ENCODE measurements at regions not wholly inside any gene's neighbourhood (a gene's known extent, or its start where the extent isn't known, plus 50 kb on each side); places are given as distances from the start of the nearest gene placed in this dataset.

DNA sequence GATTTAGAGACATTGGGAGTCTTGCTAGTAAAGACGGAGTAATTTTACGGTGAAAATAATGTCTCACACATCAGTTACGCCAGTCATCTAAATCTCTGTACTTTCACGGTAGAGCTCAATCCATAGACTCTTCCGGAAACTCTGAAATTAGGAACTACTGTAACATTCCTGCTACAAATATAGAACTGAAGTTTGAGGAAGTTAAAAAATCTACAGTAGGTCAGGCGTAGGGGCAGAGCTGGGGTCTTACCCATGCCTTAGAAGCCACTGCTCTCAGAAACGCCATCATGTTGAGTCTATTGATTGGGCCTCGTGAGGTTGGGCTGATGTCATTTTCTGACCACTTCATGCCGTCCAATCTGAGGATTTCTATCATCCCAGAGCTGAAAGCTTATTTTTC, 1029.8 kb upstream of the TMEM132C start:
- ATAC-seq (no peak), DNase-seq (no peak)
- Mint-ChIP-seq H3K27me3 (peaks cover under 1% of the 10 kb centered on the region), H3K27ac (no peak overlapping the region), H3K9me3 (no peaks in the 10 kb centered on the region), H3K4me3 (no peak overlapping the region), H3K4me1 (no peaks in the 10 kb centered on the region)

DNA sequence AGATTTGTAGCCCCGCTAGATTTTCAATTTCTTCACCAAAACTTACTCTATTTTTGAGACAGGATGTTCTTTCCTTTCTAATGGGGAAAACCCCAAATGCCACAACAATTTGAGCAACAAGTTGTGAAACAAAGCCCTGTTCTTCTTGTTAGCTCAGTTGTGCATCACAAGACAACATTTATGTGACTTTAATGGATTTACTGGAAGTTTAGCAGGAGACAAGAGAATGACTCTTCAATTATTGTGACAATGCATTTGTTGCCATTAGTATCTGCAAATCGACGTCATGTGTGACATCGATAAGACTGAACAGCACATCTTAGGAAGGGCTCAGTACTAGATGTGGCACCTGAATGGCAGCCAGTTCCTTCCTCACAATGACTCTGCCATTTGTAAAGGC, 1028.9 kb upstream of the TMEM132C start:
- ATAC-seq = no peak
- Mint-ChIP-seq H3K27ac (no peak overlapping the region), H3K4me1 (no peaks in the 10 kb centered on the region), H3K4me3 (no peak overlapping the region), H3K9me3 (no peaks in the 10 kb centered on the region), H3K27me3 (peaks cover 9% of the 10 kb centered on the region)
- DNase-seq = no peak

DNA sequence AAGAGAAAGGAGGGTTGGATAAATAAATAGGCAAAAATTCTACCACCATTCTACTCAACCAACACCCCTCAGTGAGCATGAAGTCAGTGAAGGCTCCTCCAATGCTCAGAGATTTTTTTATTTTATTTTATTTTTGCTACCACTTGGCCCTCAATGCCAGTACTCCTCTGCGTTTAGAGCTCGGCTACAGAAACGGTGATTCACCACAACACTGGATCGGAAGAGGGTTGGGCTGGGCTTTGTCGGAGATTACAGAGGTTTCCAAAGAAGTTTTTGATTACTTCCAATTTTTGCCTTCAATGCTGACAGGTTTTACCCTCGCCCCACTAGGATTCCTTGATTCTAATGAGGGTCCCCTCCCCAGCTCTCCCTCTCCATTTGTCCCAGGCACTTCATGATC, 1027.2 kb upstream of the TMEM132C start:
- no peaks in the 10 kb centered on the region for H3K9me3 Mint-ChIP-seq
- no peak overlapping the region for H3K27ac Mint-ChIP-seq
- ATAC-seq (no peak), DNase-seq (no peak)
- peaks cover 26% of the 10 kb centered on the region for H3K27me3 Mint-ChIP-seq
- no peak overlapping the region for H3K4me3 Mint-ChIP-seq
- H3K4me1 Mint-ChIP-seq = no peaks in the 10 kb centered on the region

DNA sequence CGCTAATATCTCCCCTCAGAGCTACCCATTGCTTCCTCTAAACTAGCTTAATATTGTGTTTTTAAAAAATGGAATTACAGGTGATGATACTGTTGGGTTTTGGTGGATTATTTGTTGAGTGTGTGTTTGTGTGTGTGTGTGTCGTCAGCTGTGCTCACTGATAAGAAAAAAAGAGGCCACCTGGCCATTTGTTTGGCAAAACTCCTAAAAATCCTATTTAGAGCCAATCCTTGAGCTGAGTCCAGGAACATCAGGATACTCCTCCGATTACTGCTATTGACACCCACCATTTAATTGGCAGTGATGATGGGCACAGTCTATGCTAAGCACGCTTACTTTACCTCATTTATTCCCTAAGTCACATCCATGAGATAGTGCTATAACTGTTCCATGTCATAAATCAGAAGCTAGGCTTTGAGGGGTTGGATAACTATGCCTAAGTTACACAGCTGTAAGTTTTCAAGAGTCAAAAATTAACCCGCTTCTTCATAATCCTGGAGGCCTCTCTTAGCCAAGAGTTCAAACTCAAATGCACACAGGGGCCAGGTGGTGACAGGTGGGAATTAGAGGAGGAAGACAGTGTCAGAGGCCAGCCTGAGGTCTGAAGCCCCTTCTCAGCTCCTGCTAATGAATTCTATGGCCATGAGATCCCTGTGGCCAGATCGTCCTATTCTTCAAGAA, 1026.6 kb upstream of the TMEM132C start:
- no peak overlapping the region for H3K4me3 Mint-ChIP-seq
- no peak overlapping the region for H3K27ac Mint-ChIP-seq
- no peaks in the 10 kb centered on the region for H3K4me1 Mint-ChIP-seq
- DNase-seq (no peak), ATAC-seq (no peak)
- peaks cover 26% of the 10 kb centered on the region for H3K27me3 Mint-ChIP-seq
- no peaks in the 10 kb centered on the region for H3K9me3 Mint-ChIP-seq

DNA sequence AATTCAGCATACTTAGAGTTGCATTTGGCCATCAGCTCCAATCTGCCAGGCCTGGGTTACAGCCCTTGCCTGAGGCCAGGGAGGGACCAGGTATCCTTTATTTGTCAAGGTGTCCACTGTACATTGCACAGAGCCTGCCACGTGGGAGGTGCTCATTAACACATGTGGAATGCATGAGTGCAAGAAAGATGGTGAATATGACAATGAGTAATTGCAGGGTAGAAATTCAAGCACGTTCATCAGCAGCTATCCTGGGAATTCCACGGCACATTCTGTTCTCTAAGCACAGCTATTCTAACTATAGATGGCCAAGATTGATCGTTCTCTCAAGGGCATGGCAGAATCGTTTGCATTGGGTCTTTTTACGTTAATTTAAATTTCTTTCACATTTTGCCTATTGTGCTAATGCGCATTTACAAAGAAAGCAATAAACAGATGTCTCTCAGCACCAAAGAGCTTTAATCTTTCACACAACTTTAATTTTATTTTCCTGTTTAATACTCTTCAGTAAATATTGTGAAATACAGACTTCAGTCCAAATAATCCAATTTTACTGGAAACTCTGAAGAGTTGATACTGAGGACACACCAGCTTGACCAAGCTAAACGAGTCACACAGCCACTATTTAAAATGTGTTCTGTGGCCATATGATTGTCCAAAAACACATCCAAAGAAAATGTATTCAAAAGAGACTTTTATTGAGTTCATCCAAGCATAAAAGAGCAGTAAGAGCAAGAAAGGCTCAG, 1025.7 kb upstream of the TMEM132C start:
- H3K4me1 Mint-ChIP-seq = no peaks in the 10 kb centered on the region
- H3K9me3 Mint-ChIP-seq = no peaks in the 10 kb centered on the region
- DNase-seq = no peak
- H3K4me3 Mint-ChIP-seq = no peak overlapping the region
- H3K27ac Mint-ChIP-seq = no peak overlapping the region
- no peak for ATAC-seq
- H3K27me3 Mint-ChIP-seq = peaks cover 26% of the 10 kb centered on the region

DNA sequence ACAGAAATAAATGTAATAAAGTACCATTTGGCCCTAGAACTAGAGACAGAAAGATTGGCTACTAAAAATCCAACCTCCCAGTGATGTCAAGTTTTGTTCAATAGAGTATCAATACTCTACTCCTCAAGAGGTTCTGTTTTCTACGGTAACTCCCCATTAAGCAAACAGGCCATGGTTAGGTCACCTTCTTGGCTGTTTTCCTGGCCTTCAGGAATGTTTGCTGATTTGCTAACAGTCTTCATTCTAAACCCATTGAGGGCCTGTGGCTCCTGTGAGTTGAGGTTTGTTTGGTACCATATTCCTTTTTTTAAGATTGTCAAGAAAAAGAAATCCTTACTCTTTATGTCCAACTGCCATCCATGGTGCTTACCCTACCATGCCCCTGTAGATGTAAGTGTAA, 1022.0 kb upstream of the TMEM132C start:
- Mint-ChIP-seq H3K9me3 (no peaks in the 10 kb centered on the region), H3K4me1 (no peaks in the 10 kb centered on the region), H3K4me3 (no peak overlapping the region), H3K27me3 (peaks cover 26% of the 10 kb centered on the region), H3K27ac (no peak overlapping the region)
- ATAC-seq = no peak
- DNase-seq = no peak

DNA sequence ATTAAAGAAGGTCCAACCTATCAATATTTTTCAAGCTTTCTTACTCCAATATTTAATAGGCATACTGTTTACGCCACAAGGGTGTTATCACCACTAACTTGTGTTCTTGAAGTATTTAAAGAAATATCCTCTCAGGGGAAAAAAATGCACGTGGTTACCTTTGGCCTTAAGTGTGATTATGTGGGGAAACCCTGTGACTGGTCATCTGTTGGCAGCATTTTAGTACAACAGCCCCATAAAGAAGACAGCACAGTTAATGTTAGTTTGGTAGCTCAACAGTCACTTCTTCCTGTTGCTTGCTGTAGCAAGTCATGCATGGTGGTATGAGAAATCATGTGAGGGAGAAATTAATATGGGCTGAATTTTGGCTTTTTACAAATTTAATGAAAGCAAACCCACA, 1021.5 kb upstream of the TMEM132C start:
- no peak overlapping the region for H3K4me3 Mint-ChIP-seq
- DNase-seq (no peak), ATAC-seq (no peak)
- H3K27ac Mint-ChIP-seq = no peak overlapping the region
- H3K9me3 Mint-ChIP-seq = no peaks in the 10 kb centered on the region
- H3K27me3 Mint-ChIP-seq = peaks cover 26% of the 10 kb centered on the region
- H3K4me1 Mint-ChIP-seq = no peaks in the 10 kb centered on the region

DNA sequence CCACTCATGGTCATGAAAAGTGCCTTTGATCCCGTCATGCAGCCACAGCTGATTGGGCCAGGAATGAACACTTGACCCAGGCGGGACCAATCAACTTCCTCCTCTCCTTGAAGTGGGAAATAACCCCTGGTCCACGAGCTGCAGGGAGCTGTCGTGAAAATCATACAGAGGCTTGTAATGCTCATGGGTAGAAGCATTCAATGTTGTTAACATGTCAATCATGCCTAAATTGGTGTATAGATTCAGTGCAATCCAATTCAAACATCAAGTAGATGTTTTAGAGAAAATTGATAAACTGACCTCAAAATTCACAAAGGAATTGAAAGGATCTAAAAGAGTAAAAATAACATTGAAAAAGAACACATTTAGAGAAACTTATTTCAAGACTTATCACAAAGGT, 1019.0 kb upstream of the TMEM132C start:
- Mint-ChIP-seq H3K9me3 (no peaks in the 10 kb centered on the region), H3K27ac (no peak overlapping the region)

DNA sequence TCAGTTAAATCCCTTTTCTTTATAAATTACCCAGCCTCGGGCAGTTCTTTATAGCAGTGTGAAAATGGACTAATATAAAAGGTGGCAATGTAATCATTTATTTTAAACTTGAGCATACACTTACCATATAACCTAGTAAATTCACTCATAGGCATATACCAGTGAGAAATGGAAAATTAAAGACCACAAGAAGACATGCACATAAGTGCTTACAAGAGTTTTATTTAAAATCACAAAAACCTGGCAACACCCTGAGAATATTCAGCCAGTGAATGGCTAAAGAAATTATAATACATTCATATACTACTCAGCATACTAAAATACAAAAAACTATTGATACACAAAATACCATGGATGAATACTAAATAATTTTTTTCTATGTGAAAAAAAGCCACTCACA, 1017.5 kb upstream of the TMEM132C start:
- ATAC-seq (no peak), DNase-seq (no peak)
- Mint-ChIP-seq H3K9me3 (no peaks in the 10 kb centered on the region), H3K27me3 (peaks cover 3% of the 10 kb centered on the region), H3K4me1 (no peaks in the 10 kb centered on the region), H3K27ac (no peak overlapping the region), H3K4me3 (no peak overlapping the region)

More for the DNA sequence above, 1019.0 kb upstream of the TMEM132C start:
- ATAC-seq (no peak), DNase-seq (no peak)
- Mint-ChIP-seq H3K4me3 (no peak overlapping the region), H3K4me1 (no peaks in the 10 kb centered on the region), H3K27me3 (peaks cover 17% of the 10 kb centered on the region)

DNA sequence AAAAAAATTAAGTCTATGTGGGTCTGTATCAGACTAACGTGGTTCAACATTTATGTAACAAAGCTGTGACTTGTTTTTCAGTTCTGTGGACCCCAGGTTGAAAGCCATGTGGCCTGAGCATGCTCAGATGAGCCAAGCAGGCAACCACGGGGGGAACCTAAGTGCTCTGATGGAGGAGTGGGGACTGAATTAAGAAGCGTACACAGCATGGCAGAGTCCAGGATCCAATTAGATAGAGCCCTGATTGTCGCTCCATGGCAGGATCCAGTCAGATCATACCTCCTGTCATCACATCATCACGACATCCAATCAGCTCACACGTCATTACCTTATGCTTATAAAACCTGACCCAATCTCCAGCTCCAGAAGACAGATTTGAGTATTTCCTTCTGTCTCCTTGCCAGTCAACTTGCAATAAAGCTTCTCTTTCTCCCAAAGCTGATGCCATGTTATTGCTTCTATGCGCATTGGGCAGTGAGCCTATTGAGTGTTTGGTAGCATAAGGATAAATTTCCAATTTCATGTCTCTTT, 1013.1 kb upstream of the TMEM132C start:
- no peaks in the 10 kb centered on the region for H3K9me3 Mint-ChIP-seq
- no peak overlapping the region for H3K4me3 Mint-ChIP-seq
- H3K4me1 Mint-ChIP-seq = no peaks in the 10 kb centered on the region
- H3K27me3 Mint-ChIP-seq = peaks cover 7% of the 10 kb centered on the region
- DNase-seq = no peak
- H3K27ac Mint-ChIP-seq = no peak overlapping the region
- no peak for ATAC-seq

DNA sequence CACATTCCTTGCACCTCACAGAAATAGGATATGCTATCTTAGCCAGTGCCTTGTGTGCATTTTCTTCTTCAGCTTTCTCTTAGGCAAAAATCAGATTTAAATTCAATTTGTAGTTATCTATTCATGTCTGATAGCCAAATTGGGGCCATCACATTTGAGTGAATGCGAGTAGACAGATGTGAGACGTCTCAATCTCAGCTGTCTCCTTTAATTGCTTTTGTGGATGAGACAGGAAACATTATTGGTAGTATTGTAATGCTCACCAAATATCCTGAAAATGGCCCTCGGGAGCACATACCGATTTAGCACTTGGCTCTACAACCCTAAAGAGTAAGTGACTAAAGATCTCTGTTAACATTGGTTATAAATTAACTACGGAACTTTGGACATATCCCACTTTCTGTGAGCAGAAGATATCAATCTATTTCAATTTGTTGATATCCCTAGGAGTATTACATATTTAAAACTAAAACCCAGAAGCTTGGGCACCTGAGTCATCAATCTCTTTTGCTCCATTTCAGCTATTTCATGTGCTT, 1012.5 kb upstream of the TMEM132C start:
- Mint-ChIP-seq H3K27ac (no peak overlapping the region), H3K4me3 (no peak overlapping the region), H3K9me3 (no peaks in the 10 kb centered on the region), H3K27me3 (peaks cover 7% of the 10 kb centered on the region), H3K4me1 (no peaks in the 10 kb centered on the region)
- ATAC-seq (no peak), DNase-seq (no peak)

DNA sequence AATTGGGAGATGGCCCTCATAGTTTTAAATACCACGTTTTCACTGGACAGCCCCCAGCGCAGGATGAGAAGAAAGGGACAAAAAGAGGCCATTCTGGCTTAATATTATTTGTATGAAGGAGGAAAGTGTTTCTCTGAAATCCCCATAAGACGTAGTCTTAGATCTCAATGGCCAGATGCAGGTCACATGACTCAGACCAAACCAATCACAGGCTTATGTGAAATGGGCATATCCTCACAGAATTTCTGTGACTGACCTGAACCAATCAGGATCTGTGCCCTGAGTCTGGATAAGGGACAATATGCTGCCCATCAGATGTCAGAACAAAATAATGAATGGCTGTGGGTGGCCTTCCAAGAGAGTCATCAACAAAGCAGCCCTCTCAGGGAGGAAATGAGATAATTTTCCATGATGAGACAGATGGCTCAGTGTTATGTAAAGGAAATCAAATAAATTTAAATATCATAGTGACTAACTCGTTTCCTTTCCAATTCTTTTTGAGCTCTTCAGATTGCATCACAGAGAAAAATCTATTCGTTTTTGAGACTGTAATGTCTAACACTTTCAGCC, 1009.5 kb upstream of the TMEM132C start:
- DNase-seq (no peak), ATAC-seq (no peak)
- no peak overlapping the region for H3K4me3 Mint-ChIP-seq
- H3K9me3 Mint-ChIP-seq = no peaks in the 10 kb centered on the region
- no peaks in the 10 kb centered on the region for H3K4me1 Mint-ChIP-seq
- no peak overlapping the region for H3K27ac Mint-ChIP-seq
- peaks cover 7% of the 10 kb centered on the region for H3K27me3 Mint-ChIP-seq

DNA sequence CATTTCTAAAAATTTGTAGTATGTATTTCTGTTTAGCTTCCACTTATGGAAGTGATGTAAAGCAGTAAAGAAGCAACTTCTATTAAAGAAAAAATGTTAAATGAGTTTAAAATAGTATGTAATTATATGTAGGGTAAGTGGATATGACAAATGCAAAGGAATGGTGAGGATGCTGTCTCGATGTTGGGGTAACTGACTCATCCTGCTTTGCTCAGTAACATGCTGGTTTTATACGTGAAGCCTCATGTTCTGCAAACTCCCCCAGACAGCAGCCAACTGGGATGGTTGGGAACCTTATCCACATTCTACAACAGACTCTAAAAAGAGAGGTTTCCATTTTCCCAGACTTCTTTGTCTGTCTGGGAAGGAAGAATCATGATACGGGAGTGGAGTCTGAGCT, 1006.4 kb upstream of the TMEM132C start:
- DNase-seq (no peak), ATAC-seq (no peak)
- H3K4me1 Mint-ChIP-seq = no peaks in the 10 kb centered on the region
- no peak overlapping the region for H3K27ac Mint-ChIP-seq
- no peak overlapping the region for H3K4me3 Mint-ChIP-seq
- H3K9me3 Mint-ChIP-seq = peaks cover 4 to 8% of the 10 kb centered on the region in 2 donors
- H3K27me3 Mint-ChIP-seq = peaks cover 16% of the 10 kb centered on the region

DNA sequence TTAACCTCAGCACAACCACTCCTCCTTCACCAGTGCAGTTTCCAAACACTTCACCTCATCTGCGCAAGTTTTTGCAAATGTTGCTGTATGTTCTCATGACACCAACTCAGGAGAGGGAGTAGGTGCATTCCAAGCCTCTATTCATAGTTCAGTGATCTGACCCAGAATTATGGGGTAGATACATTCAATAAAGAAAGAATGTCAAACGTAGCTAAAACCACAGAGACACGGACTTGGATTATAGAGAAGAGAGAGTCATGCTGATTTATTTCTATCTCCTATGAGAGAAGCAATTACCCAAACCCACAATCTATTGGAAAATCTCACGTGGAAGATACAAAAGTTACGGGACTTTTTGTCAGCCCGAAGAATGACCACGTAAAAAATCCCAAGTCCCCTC, 1006.0 kb upstream of the TMEM132C start:
- DNase-seq = no peak
- Mint-ChIP-seq H3K4me3 (no peak overlapping the region), H3K27ac (no peak overlapping the region), H3K4me1 (no peaks in the 10 kb centered on the region), H3K27me3 (peaks cover 14% of the 10 kb centered on the region), H3K9me3 (peaks cover 4 to 8% of the 10 kb centered on the region in 2 donors)
- ATAC-seq = no peak

DNA sequence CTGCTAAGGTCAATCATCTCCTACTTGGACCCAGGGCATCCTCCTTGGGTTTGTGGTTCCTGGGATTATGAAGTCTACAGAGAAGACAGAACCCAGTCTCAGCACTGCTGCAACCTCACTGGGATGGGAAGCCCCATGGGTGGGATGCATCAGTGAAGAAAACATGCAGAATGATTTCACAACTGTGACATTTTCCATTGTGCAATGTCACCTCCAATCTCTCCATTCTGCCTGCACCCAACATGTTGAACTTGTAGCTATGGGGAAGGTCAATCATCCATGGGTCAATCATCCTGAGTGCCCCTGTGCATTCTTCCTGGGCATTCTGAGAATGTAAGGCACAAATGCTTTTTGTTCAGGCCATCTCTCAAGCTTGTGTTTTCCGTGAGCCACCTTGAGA, 1004.4 kb upstream of the TMEM132C start:
- Mint-ChIP-seq H3K27ac (no peak overlapping the region), H3K4me1 (no peaks in the 10 kb centered on the region), H3K27me3 (peaks cover 18% of the 10 kb centered on the region), H3K9me3 (peaks cover 4 to 8% of the 10 kb centered on the region in 2 donors), H3K4me3 (no peak overlapping the region)
- ATAC-seq (no peak), DNase-seq (no peak)

DNA sequence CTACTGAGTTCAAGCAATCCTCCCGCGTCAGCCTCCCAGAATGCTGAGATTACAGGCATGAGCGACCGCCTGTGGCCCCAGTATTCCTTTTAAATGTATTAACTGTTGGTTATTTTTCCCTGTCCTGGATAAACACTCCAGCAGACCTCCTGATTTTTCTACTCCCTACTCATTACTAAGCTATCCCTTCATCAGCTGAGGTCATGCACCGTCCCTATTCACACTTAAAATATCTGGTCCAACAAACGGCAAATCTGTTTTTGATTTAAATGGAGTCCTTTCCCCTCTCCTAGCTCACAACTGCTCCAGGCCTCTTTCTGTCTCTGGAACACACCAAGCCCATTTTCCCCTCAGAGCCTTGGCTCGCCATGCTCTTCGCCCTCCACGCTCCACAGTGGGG, 1003.3 kb upstream of the TMEM132C start:
- ATAC-seq = no peak
- no peak for DNase-seq
- Mint-ChIP-seq H3K4me3 (no peak overlapping the region), H3K9me3 (peaks cover 4 to 8% of the 10 kb centered on the region in 2 donors), H3K27ac (no peak overlapping the region), H3K27me3 (peaks cover 18% of the 10 kb centered on the region), H3K4me1 (no peaks in the 10 kb centered on the region)
